ENCODE measurements at regions not wholly inside any gene's neighbourhood (a gene's known extent, or its start where the extent isn't known, plus 50 kb on each side); places are given as distances from the start of the nearest gene placed in this dataset.
"Not testable (repeated sequence)": the region's sequence is repeated elsewhere in the genome, so short reads cannot be mapped to it uniquely, and the experiment has no call there.

DNA sequence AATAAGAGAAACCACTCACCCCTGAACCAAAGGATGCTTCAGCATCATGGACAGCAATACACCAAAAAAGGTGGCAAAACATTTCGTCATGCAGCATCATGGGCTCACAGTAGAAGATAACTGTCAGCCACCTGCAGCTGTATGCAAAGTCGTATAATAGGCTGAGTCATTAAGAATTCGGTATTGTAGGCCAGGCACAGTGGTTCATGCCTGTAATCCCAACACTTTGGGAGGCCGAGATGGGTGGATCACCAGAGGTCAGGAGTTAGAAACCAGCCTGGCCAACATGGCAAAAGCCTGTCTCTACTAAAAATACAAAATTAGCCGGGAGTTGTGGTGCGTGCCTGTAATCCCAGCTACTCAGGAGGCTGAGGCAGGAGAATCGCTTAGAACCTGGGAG is 123.8 kb upstream of the UNC5B start:
- TF ChIP-seq, protein P1, sequence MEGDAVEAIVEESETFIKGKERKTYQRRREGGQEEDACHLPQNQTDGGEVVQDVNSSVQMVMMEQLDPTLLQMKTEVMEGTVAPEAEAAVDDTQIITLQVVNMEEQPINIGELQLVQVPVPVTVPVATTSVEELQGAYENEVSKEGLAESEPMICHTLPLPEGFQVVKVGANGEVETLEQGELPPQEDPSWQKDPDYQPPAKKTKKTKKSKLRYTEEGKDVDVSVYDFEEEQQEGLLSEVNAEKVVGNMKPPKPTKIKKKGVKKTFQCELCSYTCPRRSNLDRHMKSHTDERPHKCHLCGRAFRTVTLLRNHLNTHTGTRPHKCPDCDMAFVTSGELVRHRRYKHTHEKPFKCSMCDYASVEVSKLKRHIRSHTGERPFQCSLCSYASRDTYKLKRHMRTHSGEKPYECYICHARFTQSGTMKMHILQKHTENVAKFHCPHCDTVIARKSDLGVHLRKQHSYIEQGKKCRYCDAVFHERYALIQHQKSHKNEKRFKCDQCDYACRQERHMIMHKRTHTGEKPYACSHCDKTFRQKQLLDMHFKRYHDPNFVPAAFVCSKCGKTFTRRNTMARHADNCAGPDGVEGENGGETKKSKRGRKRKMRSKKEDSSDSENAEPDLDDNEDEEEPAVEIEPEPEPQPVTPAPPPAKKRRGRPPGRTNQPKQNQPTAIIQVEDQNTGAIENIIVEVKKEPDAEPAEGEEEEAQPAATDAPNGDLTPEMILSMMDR (IDR thresholded peaks at IDR 0.05) = not testable (repeated sequence)
- TF ChIP-seq ZFX (IDR thresholded peaks at IDR 0.05; ENCODE audit: borderline replicate concordance) = not testable (repeated sequence)
